AG09319 (cell line): ENCODE measurements at regions not wholly inside any gene's neighbourhood (a gene's known extent, or its start where the extent isn't known, plus 50 kb on each side); places are given as distances from the start of the nearest gene placed in this dataset.

Source experiments
- DNase-seq: peaks from one replicate; pipeline ENCODE4 v3.0.0-alpha.2; 2010; ENCODE audit warnings: low read depth; ENCODE audit errors: extremely low read depth
- TF ChIP-seq, protein P1 (sequence below): IDR thresholded peaks from 2 replicates; pipeline ENCODE4 v1.5.1; 2011; ENCODE audit warnings: low read depth, mild to moderate bottlenecking, inconsistent platforms, low read length, moderate library complexity

DNA sequence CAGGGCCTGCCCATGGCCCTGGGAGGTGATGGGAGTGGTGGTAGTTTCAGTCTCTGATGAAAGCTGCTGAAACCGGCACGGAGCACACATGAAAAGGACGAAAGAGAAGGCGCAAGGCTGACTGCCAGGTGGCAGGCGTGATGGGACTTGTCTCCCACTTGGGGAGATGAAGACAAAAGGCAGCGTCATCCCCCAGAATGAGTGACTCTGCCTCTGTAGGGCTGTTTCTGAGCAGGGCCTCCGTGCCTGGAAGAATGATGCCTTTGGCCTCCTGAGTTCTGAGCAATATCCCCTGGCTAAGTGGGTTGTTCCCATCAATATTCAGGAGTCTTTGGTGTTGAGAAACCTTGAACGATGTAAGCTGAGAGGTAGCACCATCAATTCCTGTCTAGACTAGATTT is 237.8 kb downstream of the OPA1 start:
- TF ChIP-seq, protein P1, sequence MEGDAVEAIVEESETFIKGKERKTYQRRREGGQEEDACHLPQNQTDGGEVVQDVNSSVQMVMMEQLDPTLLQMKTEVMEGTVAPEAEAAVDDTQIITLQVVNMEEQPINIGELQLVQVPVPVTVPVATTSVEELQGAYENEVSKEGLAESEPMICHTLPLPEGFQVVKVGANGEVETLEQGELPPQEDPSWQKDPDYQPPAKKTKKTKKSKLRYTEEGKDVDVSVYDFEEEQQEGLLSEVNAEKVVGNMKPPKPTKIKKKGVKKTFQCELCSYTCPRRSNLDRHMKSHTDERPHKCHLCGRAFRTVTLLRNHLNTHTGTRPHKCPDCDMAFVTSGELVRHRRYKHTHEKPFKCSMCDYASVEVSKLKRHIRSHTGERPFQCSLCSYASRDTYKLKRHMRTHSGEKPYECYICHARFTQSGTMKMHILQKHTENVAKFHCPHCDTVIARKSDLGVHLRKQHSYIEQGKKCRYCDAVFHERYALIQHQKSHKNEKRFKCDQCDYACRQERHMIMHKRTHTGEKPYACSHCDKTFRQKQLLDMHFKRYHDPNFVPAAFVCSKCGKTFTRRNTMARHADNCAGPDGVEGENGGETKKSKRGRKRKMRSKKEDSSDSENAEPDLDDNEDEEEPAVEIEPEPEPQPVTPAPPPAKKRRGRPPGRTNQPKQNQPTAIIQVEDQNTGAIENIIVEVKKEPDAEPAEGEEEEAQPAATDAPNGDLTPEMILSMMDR, result no peak

DNA sequence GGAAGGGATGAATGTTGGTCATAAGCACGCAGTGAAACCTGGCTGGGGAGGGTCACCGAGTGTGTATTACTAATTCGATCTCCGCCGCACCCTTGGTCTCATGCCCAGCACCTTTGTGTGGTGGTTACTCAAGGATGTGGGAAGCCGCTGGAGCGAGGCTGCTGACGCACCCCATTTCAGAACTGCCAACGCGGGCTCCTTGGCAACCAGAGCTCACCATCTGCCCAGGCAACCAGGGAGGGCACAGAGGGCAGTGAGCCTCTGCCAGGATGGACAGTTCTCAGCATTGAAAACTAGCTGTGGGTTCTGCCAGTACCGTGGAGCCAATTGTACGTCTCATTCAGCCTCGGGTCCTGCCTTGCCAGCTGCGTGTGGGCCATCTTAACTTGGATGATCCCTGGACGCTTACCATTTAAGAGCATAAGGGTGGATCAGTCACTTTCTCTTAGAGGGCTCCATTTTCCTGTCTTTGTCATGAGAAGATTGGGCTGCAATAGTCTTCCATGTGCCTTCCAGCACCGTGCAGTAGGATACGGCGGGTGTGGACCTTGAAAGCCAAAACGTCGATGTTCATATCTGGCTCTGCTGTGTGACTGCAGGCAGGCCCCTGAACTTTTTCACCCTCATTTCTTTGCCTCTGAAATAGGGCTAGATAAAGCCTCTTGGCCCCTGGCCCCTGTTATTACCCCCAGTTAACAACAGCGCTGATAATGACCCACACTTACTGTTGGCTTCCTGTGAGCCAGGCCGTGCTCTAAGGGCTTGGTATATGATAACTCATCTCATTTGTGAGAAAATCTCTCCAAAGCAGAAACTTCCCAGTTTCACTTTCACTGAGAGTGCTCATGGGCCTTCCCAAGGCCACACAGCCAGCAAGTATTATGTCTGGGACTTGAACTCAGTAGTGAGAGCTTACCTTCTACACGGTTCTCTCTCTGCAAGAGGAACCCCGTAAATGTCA is 238.8 kb downstream of the OPA1 start:
- DNase-seq, result no peak
- TF ChIP-seq, protein P1, result no peak

More for the DNA sequence above, 237.8 kb downstream of the OPA1 start:
- no peak for DNase-seq

DNA sequence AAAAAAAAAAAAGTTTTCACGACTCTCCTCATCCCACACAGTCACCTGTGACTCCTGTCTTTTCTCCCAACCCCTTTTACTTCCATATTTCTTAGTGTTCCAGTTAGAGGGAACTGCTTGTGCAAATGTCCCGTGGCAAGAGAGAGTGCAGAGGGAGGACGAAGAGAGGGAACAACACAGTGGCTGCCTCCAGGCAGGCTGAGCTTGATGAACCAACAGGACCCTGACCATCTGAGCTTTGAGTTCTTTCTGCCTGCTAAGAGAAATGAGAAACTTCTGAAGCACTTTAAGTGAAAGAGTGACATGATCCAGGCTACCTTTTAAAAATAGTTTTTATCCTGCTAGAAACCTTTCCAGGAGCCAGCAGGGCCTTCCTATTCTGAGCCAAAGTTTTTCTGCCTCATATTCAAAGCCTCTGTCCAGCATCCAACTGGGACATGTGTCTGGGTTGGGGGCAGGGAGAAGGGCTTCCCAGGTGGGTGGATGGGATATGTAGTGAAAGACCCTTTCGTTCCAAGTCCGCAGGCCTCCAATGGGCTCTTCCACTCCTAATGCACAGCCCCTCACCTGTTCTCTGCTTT is 239.9 kb downstream of the OPA1 start:
- DNase-seq, result no peak
- TF ChIP-seq, protein P1, result no peak

DNA sequence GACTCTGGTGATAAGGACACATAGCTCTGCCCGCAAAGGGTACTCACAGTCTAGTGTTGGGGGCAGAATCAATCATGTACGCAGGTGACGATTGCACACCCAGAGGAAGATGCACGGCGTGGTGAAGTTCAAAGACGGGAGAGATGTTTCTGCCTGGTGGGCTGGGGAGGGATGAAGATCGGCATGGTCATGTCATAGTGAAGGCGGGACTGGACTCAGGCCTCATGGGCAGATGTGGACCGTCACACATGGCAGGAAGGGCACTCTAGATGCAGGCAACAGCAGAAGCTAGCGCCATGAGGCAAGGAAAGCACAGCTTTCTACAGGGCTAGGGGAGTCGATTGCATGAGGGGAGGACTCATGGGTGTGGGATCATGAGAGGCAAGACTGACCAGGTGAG is 240.6 kb downstream of the OPA1 start:
- TF ChIP-seq, protein P1, result no peak
- DNase-seq, result no peak

DNA sequence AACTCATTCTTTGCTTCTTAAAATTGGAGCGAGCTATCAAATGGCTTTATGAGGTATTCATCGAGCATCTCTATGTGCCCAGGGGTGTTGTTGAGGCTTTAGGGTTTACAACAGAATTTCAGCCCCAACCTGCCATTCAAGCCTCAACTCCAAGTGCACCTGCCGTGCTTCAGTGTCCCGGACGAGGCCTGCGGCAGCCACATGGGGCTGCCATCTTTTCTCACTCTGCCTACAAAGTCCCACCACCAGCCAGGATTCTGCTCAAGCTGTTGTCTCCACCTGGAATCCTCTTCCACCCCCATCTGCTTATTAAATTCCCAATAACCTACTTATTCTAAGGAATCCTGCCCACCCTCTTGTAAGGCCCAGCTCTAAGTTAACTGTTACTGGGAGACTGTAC is 242.4 kb downstream of the OPA1 start:
- TF ChIP-seq, protein P1, result no peak
- no peak for DNase-seq

DNA sequence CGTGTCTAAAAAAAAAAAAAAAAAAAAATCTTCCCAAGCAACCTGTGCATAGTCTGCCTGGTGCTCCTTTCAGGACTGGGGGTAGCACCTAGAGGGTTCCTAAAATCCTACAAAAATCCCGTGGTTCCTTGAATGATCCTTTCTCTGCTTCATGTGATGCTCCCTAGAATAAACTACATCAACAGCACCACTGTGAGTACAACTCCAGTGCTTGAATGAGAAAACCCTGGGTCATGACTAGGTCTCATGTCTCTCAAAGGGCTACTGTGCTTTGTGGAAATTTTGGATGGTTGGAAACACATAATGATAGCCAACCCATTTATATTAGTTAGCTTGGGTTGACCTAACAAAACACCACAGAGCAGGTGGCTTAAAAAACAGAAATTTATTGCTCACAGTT is 243.5 kb downstream of the OPA1 start:
- DNase-seq, result no peak
- TF ChIP-seq, protein P1, result no peak

DNA sequence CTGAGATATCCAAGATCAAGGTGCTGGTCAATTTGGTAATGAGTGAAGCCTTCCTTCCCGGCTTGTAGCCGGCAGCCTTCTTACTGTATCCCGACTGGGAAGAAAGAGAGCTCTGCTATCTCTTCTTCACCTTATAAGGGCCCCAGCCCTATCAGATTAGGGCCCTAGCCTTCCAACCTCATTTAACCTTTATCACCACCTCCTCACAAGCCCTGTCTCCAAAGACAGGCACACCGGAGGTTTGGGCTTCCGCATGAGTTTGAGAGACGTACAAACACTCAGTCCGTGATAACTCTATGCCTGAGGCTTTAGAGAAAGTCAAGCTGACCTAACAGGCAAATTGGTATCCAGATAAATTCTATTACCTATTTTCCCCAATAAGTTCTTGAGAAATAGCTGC is 243.9 kb downstream of the OPA1 start:
- no peak for DNase-seq
- TF ChIP-seq, protein P1, result no peak
